Upper lobe of left lung (tissue), 6 donors: ENCODE measurements at regions not wholly inside any gene's neighbourhood (a gene's known extent, or its start where the extent isn't known, plus 50 kb on each side); places are given as distances from the start of the nearest gene placed in this dataset.

Experiments
- ATAC-seq, 2 donors: fragments of 200-7000 bp; cut with Tn5 transposase; one replicate each; pipeline ENCODE4 v1.9.1; 2022; ENCODE audit warnings: mild to moderate bottlenecking in 2 of 2, moderate library complexity in 2 of 2; ENCODE audit not compliant: low FRiP score in 2 of 2
- DNase-seq, 2 donors: peaks; one replicate each; pipeline ENCODE4 v3.0.0-alpha.2; 2019 to 2020
- H3K27ac ChIP-seq, 4 donors: fragments of 200-600 bp; sonication (generic); one replicate each; pipeline ENCODE4 v1.5.1; 2016 to 2019
- H3K27me3 ChIP-seq, 4 donors: fragments of 200-600 bp; sonication (generic); one replicate each; pipeline ENCODE4 v1.5.1; 2017 to 2019
- H3K36me3 ChIP-seq, 4 donors: fragments of 200-600 bp; sonication (generic); one replicate each; pipeline ENCODE4 v1.5.1; 2016 to 2019
- H3K4me1 ChIP-seq, 4 donors: fragments of 200-600 bp; sonication (generic); one replicate each; pipeline ENCODE4 v1.5.1; 2018 to 2019
- H3K4me3 ChIP-seq, 4 donors: fragments of 200-600 bp; sonication (generic); one replicate each; pipeline ENCODE4 v1.5.1; 2017 to 2019; ENCODE audit warnings: mild to moderate bottlenecking in 2 of 4, moderate library complexity in 1 of 4
- H3K9me3 ChIP-seq, 4 donors: fragments of 200-600 bp; sonication (generic); one replicate each; pipeline ENCODE4 v1.5.1; 2018 to 2019
- CTCF ChIP-seq, 6 experiments: fragments of 450-650 bp in 4 of 6; fragments of 200-600 bp in 2 of 6; sonication (generic) in 2 of 6; IDR thresholded peaks; one replicate each; pipeline ENCODE4 v1.5.1; 2016 to 2019; ENCODE audit warnings: antibody characterized with exemption in 6 of 6
- EP300 ChIP-seq, 4 donors: sonication (generic); formaldehyde crosslinking; IDR thresholded peaks; one replicate each; pipeline ENCODE4 v1.5.1; 2017; ENCODE audit warnings: antibody characterized with exemption in 4 of 4, control low read depth in 2 of 4
- POLR2A ChIP-seq, 4 donors: fragments of 450-650 bp; IDR thresholded peaks; one replicate each; pipeline ENCODE4 v1.5.1; 2016 to 2017; ENCODE audit warnings: antibody characterized with exemption in 4 of 4, mild to moderate bottlenecking in 2 of 4
- POLR2AphosphoS5 ChIP-seq, 2 donors: sonication (generic); formaldehyde crosslinking; IDR thresholded peaks; one replicate each; pipeline ENCODE4 v1.5.1; 2017; ENCODE audit warnings: antibody characterized with exemption in 2 of 2
- WGBS, 2 donors: methylation state at CpG; one replicate each; pipeline ENCODE4 v1.1.5; 2017 to 2018; 5-methylcytosine and 5-hydroxymethylcytosine counted together
- donor health status: DM: no; HTN: no; CAD: no; lungs with moderate emphysema.
- donor health status: DM: no; HTN: yes; CAD: no; lungs with severe emphysema.

GRCh38 chr13:90882551-90882950 lies 464.9 kb upstream of the MIR17HG start:
- H3K4me1 ChIP-seq: no peaks in the 10 kb centered on the region
- 85 to 90% methylated on average over 6 of the region's 6 CpGs for WGBS, 2 donors
- H3K27ac ChIP-seq: no peak overlapping the region
- H3K9me3 ChIP-seq: no peaks in the 10 kb centered on the region
- DNase-seq (no peak), ATAC-seq (no peak)
- H3K27me3 ChIP-seq: no peaks in the 10 kb centered on the region
- no peak overlapping the region for H3K4me3 ChIP-seq
- no peaks in the 10 kb centered on the region for H3K36me3 ChIP-seq
- no peak for TF ChIP-seq POLR2A (IDR thresholded peaks at IDR 0.05)
- no peak for TF ChIP-seq POLR2AphosphoS5 (IDR thresholded peaks at IDR 0.05)
- no peak for TF ChIP-seq CTCF (IDR thresholded peaks at IDR 0.05)
- TF ChIP-seq EP300 (IDR thresholded peaks at IDR 0.05): no peak

DNA sequence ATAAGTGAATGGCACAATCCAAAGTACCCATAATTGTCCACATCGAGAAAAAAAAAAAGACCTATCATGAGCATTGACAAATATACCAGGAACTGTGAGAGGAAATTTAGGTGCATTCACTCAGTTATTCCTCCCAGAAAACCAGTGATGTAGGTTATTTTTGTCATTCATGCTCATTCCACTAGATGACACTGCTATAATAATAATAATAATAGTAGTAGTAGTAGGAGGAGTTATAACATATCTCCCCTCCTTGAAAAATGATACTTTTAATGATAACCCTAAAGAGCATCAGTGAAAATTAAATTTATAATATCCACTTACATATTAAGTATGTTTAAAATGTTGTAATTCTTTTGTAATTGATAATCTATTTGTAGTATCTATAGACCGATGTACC lies 463.9 kb upstream of the MIR17HG start:
- H3K27ac ChIP-seq: no peak overlapping the region
- no peak overlapping the region for H3K4me3 ChIP-seq
- 84 to 89% methylated on average over 2 of the region's 2 CpGs for WGBS, 2 donors
- no peaks in the 10 kb centered on the region for H3K27me3 ChIP-seq
- ATAC-seq (no peak), DNase-seq (no peak)
- no peaks in the 10 kb centered on the region for H3K9me3 ChIP-seq
- no peaks in the 10 kb centered on the region for H3K4me1 ChIP-seq
- TF ChIP-seq EP300 (IDR thresholded peaks at IDR 0.05) (no peak), CTCF (IDR thresholded peaks at IDR 0.05) (no peak), POLR2A (IDR thresholded peaks at IDR 0.05) (no peak), POLR2AphosphoS5 (IDR thresholded peaks at IDR 0.05) (no peak)
- no peaks in the 10 kb centered on the region for H3K36me3 ChIP-seq

DNA sequence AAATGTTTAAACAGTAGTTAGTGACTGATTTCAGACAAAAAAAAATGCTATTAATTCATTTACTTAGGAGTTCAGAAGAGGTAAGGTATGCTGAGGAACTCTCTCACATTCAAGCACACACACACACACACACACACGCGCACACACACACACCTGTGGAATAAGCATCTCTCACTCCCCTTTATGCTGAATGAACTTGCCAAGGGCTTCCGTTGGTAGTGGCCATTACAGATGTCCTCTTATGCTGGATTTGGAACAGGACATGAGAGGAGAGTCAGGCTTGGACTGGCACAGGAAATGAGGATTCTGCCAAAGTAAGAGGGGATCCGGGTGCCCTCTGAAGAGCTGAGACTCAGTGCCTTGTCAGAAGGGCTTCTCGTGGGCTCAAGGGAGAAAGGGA lies 463.4 kb upstream of the MIR17HG start:
- Histone ChIP-seq H3K36me3 (no peaks in the 10 kb centered on the region), H3K27me3 (no peaks in the 10 kb centered on the region), H3K4me1 (no peaks in the 10 kb centered on the region), H3K4me3 (no peak overlapping the region), H3K9me3 (no peaks in the 10 kb centered on the region), H3K27ac (no peak overlapping the region)
- WGBS, 2 donors: 65 to 78% methylated on average over 5 of the region's 5 CpGs
- DNase-seq: no peak
- TF ChIP-seq POLR2AphosphoS5 (IDR thresholded peaks at IDR 0.05) (no peak), EP300 (IDR thresholded peaks at IDR 0.05) (no peak), CTCF (IDR thresholded peaks at IDR 0.05) (no peak), POLR2A (IDR thresholded peaks at IDR 0.05) (no peak)
- ATAC-seq: no peak

- ATAC-seq: no peak
Observed at GRCh38 chr13:90889906-90890834, 457.3 kb upstream of the MIR17HG start.

More at GRCh38 chr13:90889906-90890834, 457.3 kb upstream of the MIR17HG start:
- Histone ChIP-seq H3K4me3 (no peak overlapping the region), H3K36me3 (no peaks in the 10 kb centered on the region), H3K4me1 (no peaks in the 10 kb centered on the region), H3K27me3 (no peaks in the 10 kb centered on the region), H3K9me3 (no peaks in the 10 kb centered on the region), H3K27ac (no peak overlapping the region)
- no peak for DNase-seq
- WGBS, 2 donors: 61 to 76% methylated on average over 4 of the region's 4 CpGs
- TF ChIP-seq POLR2AphosphoS5 (IDR thresholded peaks at IDR 0.05): no peak
- TF ChIP-seq CTCF (IDR thresholded peaks at IDR 0.05): no peak
- no peak for TF ChIP-seq EP300 (IDR thresholded peaks at IDR 0.05)
- no peak for TF ChIP-seq POLR2A (IDR thresholded peaks at IDR 0.05)
